GM12878 (cell line): ENCODE measurements at regions not wholly inside any gene's neighbourhood (a gene's known extent, or its start where the extent isn't known, plus 50 kb on each side); places are given as distances from the start of the nearest gene placed in this dataset.

Experiments
- ATF3 ChIP-seq: IDR thresholded peaks from 2 replicates; pipeline ENCODE4 v1.6.1; 2011; ENCODE audit warnings: low read depth, mild to moderate bottlenecking, low read length, moderate library complexity, borderline replicate concordance; ENCODE audit errors: extremely low read depth
- CBX5 ChIP-seq: sonication (generic); IDR thresholded peaks from 2 replicates; pipeline ENCODE4 v1.6.1; 2016; ENCODE audit warnings: low read depth, moderate library complexity, mild to moderate bottlenecking, inconsistent platforms
- CTCF ChIP-seq, 3 experiments: IDR thresholded peaks in 2 of 3; conservative IDR thresholded peaks in 1 of 3; 2 replicates each; pipeline ENCODE4 v1.5.1; 2011; ENCODE audit warnings: low read depth in 3 of 3, low read length in 3 of 3, mild to moderate bottlenecking in 3 of 3, control low read depth in 2 of 3, moderate library complexity in 2 of 3, inconsistent platforms in 1 of 3, mixed read lengths in 1 of 3; ENCODE audit not compliant: control insufficient read depth in 2 of 3, insufficient read depth in 1 of 3; ENCODE audit errors: extremely low read depth in 1 of 3
- EGR1 ChIP-seq, 2 experiments: IDR thresholded peaks; 1 replicate in 1 of 2; 2 replicates in 1 of 2; pipeline ENCODE4 v1.6.1; 2011 to 2012; ENCODE audit warnings: low read depth in 2 of 2, low read length in 2 of 2, borderline replicate concordance in 1 of 2, mild to moderate bottlenecking in 1 of 2, moderate library complexity in 1 of 2
- HDAC2 ChIP-seq: fragments of 200-600 bp; sonication (generic); IDR thresholded peaks from 2 replicates; pipeline ENCODE4 v1.6.1; 2017
- HDAC6 ChIP-seq: fragments of 200-600 bp; sonication (generic); IDR thresholded peaks from one replicate; pipeline ENCODE4 v1.8.0; 2017; ENCODE audit warnings: antibody characterized with exemption; ENCODE audit not compliant: unreplicated experiment
- MYC ChIP-seq: IDR thresholded peaks from 2 replicates; pipeline ENCODE4 v1.6.1; 2011; ENCODE audit warnings: mild to moderate bottlenecking, low read length, moderate library complexity, inconsistent platforms; ENCODE audit not compliant: insufficient read depth, insufficient replicate concordance, insufficient read length, severe bottlenecking
- POLR2A ChIP-seq: IDR thresholded peaks from 2 replicates; pipeline ENCODE4 v1.6.1; 2011; ENCODE audit warnings: low read depth, mild to moderate bottlenecking, low read length
- POLR2AphosphoS5 ChIP-seq: IDR thresholded peaks from 2 replicates; pipeline ENCODE4 v1.6.1; 2011; ENCODE audit warnings: mild to moderate bottlenecking, low read length, inconsistent platforms
- STAT3 ChIP-seq: IDR thresholded peaks from 2 replicates; pipeline ENCODE4 v1.6.1; 2011; ENCODE audit warnings: low read depth, low read length, improper control_type of control experiment
- ZNF274 ChIP-seq: IDR thresholded peaks from one replicate; pipeline ENCODE4 v1.8.0; 2011; ENCODE audit not compliant: insufficient read length, insufficient read depth
- ZZZ3 ChIP-seq: IDR thresholded peaks from 2 replicates; pipeline ENCODE4 v1.6.1; 2011; ENCODE audit warnings: low read depth; ENCODE audit not compliant: control insufficient read depth, insufficient read length

- TF ChIP-seq CTCF (IDR thresholded peaks at IDR 0.05 in 2 of 3, conservative IDR thresholded peaks at IDR 0.05 in 1 of 3; ENCODE audit: control insufficient read depth in 2 of 3, extremely low read depth in 1 of 3, insufficient read depth in 1 of 3, low read depth in 3 of 3, low read length in 3 of 3) (no peak), POLR2A (no peak), ZZZ3 (no peak), POLR2AphosphoS5 (no peak), HDAC6 (no peak), CBX5 (no peak), ATF3 (no peak), EGR1 (IDR thresholded peaks at IDR 0.05; ENCODE audit: borderline replicate concordance in 1 of 2, low read depth in 2 of 2, low read length in 2 of 2) (no peak), STAT3 (no peak), ZNF274 (no peak), MYC (no peak), HDAC2 (no peak)
Measured at GRCh38 chr12:67078957-67079356, 190.2 kb upstream of the CAND1 start.
